OCI-LY7 (cell line): ENCODE measurements at regions not wholly inside any gene's neighbourhood (a gene's known extent, or its start where the extent isn't known, plus 50 kb on each side); places are given as distances from the start of the nearest gene placed in this dataset.
A peak's percentile ranks its signal among the peaks of the same experiment; 100 is the strongest.

Experiments used
- CTCF ChIP-seq: fragments of 200-600 bp; sonication (generic); conservative IDR thresholded peaks from 2 replicates; pipeline ENCODE4 v1.5.1; 2014; ENCODE audit warnings: mild to moderate bottlenecking, antibody characterized with exemption, low read length, moderate library complexity, mixed read lengths
- EZH2phosphoT487 ChIP-seq: fragments of 200-600 bp; sonication (generic); IDR thresholded peaks from 2 replicates; pipeline ENCODE4 v1.6.1; 2018; ENCODE audit warnings: low read depth, borderline replicate concordance, mild to moderate bottlenecking, mixed run types, antibody characterized with exemption, low read length, moderate library complexity, mixed read lengths

GRCh38 chr4:23455456-23456158, 434.2 kb downstream of the PPARGC1A start:
- TF ChIP-seq CTCF (peak; percentile 52; the same call in 1 of the 2 replicates), EZH2phosphoT487 (no peak)
